GM19372 (cell line): ENCODE measurements at regions not wholly inside any gene's neighbourhood (a gene's known extent, or its start where the extent isn't known, plus 50 kb on each side); places are given as distances from the start of the nearest gene placed in this dataset.

Experiments
- ATAC-seq: cut with Tn5 transposase; IDR thresholded peaks from one replicate; pipeline ENCODE4 v1.9.1; 2021; ENCODE audit warnings: mild to moderate bottlenecking, low read depth, moderate library complexity; ENCODE audit not compliant: unreplicated experiment

DNA sequence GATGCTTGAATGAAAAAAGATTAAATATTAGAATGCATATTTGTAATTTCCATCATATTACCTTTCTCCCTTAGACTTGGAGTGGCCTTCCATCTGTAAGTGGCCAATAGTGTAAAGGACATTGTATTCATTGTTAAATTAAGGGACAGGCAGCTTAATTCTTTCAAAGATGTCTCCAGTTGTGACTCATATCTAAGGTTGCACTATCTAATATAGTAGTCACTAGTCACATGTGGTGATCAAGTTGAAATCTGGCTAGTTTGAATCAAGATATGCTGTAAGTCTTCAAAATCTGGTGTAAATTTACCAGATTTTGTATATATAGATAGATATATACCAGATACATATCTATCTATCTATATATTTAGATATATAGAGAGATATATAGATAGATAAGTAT lies 52.4 kb upstream of the AGPS start:
- no peak for ATAC-seq

DNA sequence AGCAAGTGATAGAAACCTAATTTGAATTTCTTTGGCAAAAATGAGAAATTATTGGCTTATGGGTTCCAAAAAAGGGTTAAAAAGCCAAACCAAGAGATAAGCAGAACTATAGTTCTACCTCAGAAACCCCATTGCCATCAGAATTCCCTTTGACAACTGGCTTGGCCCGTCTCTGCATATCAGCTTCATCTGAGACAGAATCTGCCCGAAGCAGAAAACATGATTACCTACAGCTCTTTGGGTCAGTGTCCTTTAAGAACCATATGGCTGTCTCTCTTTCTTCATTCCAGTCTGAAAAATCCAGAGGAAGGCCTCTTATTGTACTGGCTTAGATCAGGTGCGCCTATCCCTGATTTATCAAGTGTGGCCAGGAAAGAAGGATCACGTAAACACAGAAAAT lies 49.8 kb upstream of the AGPS start:
- ATAC-seq = no peak
